Inflammatory macrophage (primary cell): ENCODE measurements at regions not wholly inside any gene's neighbourhood (a gene's known extent, or its start where the extent isn't known, plus 50 kb on each side); places are given as distances from the start of the nearest gene placed in this dataset.
A peak's percentile ranks its signal among the peaks of the same experiment; 100 is the strongest.

Experiments
- DNase-seq, 2 donors: peaks; one replicate each; pipeline ENCODE4 v3.0.0-alpha.2; 2020 to 2022

DNA sequence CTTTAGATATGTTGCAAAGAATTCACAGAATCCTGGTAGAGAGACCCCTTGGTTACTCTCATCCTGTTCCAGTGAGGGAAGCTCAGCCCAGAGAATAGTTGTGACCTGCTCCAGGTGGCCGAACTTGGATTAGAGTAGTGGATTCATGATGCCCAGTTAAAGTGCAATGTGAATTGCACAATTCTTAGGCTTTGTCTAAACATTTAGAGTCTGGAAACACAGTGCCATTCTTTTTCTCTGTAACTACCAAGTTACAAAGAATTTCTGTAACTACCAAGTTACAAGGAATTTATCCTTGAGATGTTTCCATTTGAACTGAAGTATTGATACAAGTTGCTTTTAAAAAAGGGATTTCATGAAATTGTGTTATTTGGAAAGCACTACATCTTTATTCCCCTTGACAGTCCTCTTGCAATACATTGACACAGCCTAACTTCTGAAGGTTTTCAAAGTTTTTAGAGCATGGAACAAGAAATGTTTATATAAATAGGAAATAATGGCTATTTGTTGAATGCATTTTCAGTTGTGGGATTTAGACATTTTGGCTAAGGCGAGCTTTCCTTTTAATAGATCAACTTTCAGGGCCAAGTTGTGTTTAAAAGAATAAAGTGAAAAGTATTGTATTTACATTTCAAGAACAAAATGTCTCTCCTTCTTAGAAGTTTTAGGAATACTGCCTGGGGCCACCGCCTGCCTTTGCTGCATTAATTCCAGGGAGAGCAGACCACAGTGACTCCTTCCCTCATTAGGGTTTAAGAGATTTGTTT lies 315.0 kb downstream of the LPIN1 start:
- no peak for DNase-seq

- DNase-seq, result no peak
Observed at GRCh38 chr2:12062053-12062395, 315.6 kb downstream of the LPIN1 start.

- no peak for DNase-seq
Observed at GRCh38 chr2:12063210-12063609, 316.8 kb downstream of the LPIN1 start.

DNA sequence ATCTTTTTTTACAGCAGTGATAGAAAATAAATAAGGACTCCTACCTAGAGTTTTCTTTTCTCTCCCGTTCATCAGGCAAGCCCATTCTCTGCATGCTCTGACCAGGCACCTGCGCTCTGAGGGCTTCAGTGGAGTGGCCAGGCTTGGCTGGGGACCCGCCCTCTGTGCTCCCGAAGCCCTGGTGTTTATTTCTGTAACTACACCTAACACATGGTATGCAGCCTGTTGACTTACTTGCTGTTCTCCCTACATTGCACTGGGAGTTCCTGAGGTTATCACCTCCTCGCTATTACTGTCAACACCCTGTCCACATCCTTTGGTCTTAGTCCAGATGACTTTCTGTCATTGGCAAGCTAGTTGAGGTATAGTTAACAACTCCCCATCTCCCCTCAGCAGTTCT lies 317.7 kb downstream of the LPIN1 start:
- no peak for DNase-seq

- DNase-seq, result no peak
Observed at GRCh38 chr2:12066116-12066515, 319.7 kb downstream of the LPIN1 start.

GRCh38 chr2:12066986-12067385 lies 320.6 kb downstream of the LPIN1 start:
- DNase-seq, result no peak

- no peak for DNase-seq
Observed at GRCh38 chr2:12068796-12069538, 322.5 kb downstream of the LPIN1 start.

DNA sequence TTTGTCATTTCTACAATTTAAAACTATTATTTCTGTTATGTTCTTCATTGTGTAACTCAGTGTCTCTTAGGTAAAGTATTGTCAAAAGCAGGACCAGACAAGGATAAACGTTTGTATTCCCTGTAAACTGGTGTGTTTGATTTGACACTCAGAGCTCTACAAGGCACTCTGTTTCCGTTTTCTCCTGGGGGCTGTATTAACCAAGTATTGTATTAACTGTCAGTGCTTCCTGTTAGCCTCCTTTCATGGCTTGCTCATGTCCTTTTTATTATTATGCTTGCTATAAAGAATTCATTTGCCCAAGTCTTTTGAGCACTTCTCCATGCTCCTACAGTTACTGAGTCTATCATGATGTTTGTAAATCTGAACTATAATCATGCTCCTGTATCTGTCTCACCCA lies 323.7 kb downstream of the LPIN1 start:
- DNase-seq, result no peak

DNA sequence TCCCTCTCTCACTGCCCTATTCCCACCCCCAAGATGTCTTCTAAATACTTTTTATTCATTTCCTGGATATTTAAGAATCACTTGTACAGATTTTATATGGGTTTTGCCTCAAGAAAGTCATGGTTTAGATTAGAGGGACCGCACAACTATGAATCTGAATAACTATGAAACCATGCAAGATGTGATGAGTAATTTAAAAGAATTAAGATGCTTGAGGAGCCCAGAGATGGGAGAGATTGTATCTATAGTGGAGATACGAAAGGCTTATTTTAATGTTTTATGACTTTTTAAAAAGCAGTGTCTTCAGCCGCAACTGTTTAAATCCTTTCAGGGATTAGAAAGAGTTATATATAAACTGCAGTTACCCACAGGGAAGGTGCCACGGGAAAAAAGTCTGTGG lies 324.1 kb downstream of the LPIN1 start:
- DNase-seq, result no peak

- DNase-seq, result peak; percentile 20 to 55
Observed at GRCh38 chr2:12071318-12071717, 324.9 kb downstream of the LPIN1 start.

- DNase-seq, result no peak
Observed at GRCh38 chr2:12073217-12073852, 326.9 kb downstream of the LPIN1 start.

DNA sequence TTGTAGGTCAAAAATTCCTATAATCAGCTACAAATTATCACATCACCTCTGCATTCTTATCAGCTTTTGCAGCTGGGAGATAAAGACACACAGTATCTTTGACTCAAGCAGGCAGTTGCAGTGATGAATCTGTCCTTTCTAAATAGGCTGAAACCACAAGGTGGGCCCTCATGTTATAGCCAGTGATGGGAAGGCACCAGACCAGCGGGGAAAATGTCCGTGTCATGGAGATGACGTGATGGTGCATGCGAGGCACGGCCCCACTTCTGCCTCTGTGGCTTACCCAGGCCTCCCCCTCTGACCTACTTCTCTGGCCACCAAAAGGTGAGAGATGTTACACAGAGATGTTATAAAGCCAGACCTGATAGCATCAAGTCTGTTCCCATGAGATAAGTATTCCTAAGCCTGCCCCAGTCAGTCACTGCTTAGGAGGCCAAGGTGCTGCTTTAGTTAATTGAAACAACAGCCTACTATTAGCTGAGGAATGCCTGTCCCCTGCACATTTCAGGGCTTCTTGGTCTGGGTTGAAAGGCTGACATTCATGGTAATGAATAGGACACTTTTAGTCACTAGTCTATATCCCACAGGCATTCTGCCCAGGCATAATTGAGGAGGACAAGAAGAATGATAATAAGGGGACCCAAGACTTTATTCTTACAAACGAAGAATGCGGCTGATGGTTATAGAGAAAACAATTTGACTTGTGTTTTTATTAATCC lies 327.9 kb downstream of the LPIN1 start:
- DNase-seq, result no peak

GRCh38 chr2:12074845-12075217 lies 328.4 kb downstream of the LPIN1 start:
- DNase-seq, result no peak

DNA sequence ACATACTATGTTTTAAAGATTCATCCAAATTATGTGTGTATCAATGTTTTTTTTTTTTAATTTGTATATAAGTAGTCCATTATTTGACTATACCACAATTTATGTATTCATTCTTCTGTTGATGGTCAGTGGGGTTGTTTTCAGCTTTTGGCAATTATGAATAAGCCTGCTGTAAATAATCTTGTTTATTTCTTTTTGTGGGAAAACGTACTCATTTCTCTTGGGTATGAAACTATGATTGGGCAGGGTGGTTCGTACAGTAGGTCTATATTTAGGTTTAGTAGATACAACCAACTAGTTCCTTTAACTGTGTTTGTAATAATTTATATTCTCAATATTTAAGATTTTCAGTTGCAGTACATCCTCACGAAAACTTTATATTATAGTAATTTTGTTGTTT lies 329.2 kb downstream of the LPIN1 start:
- DNase-seq, result no peak

GRCh38 chr2:12076810-12077209 lies 330.4 kb downstream of the LPIN1 start:
- no peak for DNase-seq

GRCh38 chr2:12080360-12080759 lies 333.9 kb downstream of the LPIN1 start:
- DNase-seq, result no peak

GRCh38 chr2:12081481-12082210 lies 335.2 kb downstream of the LPIN1 start:
- no peak for DNase-seq

DNA sequence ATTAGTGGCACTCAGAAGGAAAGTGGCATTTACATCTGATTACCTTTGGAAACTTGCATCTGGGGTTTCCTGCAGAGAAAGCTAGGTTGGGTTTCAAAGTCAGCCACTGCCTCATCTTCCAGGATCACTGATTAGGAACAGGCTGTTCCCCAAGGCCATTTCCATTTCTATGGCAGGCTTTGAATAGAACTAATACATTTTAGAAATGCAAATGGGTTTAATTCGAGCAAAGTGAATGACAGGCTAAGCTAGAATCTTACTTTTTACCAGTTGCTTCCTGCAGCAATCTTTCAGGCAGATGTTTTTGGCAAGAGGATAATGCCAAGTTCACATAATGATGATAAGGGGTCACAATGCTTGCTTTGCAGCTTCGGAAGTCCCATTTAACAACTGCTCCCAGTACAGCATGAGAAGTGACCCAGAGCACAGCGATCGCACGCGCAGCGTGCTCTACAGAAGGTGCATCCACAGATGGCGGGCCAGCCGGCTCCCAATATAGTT lies 336.7 kb downstream of the LPIN1 start:
- no peak for DNase-seq

DNA sequence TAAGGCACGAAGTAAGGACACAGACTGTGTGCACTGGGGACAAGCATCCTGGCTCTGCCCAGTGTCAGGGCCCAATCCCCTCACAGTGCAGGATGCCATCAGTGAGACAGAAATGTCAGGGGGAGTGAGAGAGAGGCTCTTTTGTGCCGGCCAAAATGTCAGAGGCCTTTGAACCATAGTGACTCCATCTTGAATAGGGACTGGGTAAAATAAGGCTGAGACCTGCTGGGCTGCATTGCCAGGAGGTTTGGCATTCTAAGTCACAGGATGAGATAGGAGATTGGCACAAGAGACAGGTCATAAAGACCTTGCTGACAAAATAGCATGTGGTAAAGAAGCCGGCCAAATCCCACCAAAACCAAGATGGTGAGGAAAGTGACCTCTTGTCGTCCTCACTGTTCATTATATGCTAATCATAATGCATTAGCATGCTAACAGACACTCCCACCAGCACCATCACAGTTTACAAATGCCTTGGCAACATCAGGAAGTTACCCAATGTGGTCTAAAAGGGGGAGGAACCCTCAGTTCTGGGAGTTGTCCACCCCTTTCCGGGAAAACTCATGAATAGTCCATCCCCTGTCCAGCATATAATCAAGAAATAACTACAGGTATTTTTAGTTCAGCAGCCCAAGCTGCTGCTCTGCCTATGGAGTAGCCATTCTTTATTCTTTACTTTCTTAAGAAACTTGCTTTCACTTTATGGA lies 337.4 kb downstream of the LPIN1 start:
- DNase-seq, result peak in 1 of 2 donors; percentile 54

GRCh38 chr2:12087175-12087574 lies 340.7 kb downstream of the LPIN1 start:
- DNase-seq, result no peak

DNA sequence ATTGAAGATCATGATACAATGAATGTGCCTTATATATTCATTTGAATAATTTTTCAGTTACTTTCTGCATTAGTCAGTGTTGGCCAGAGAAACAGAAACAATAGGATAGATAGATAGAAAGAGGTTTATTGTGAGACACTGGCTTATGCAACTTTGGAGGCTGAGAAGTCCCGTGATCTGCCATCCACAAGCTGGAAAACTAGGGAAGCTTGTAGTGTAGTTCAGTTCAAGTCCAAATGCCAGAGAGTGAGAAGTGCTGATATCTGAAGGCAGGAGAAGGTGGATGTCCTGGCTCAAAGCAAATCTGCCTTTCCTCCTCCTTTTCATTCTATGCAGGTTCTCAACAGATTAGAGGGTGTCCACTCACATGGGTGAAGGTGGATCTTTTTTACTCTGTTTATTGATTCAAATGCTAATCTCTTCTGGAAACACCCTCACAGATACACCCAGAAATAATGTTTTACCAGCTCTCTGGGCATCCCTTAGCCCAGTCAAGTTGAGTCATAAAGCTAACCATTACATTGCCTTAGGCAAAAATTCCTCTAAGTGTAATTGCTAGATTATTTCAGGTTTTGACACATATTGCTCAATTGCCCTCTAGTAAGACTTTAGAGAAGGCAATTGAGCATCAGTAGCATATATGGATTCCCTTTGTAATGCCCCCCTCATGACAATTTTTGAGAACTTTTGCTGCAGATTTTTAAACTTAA lies 341.4 kb downstream of the LPIN1 start:
- DNase-seq, result no peak
